Activated CD4-positive, alpha-beta T cell treated with anti-CD3 and anti-CD28 coated beads for 36 hours (primary cell): ENCODE measurements at regions not wholly inside any gene's neighbourhood (a gene's known extent, or its start where the extent isn't known, plus 50 kb on each side); places are given as distances from the start of the nearest gene placed in this dataset.

Experiments used
- ATAC-seq: fragments of 200-7000 bp; cut with Tn5 transposase; one replicate; pipeline ENCODE4 v1.10.0; 2021; ENCODE audit warnings: mild to moderate bottlenecking, moderate library complexity
- CTCF ChIA-PET: fragments of 350-600 bp; sonication (Branson Sonifier 250); formaldehyde crosslinking; loops from one replicate; lab custom pipeline; 2021; ENCODE audit warnings: antibody characterized with exemption; lab: Charles Lee
- POLR2A ChIA-PET: fragments of 350-600 bp; sonication (Branson Sonifier 250); formaldehyde crosslinking; loops from one replicate; lab custom pipeline; 2021; ENCODE audit warnings: antibody characterized with exemption, inconsistent platforms; lab: Charles Lee
- DNase-seq: peaks from one replicate; pipeline ENCODE4 v3.0.0-alpha.2; 2020
- H3K27ac Mint-ChIP-seq: one replicate; pipeline ENCODE4 v1.8.0; 2021; ENCODE audit warnings: mixed read lengths
- H3K27me3 Mint-ChIP-seq: one replicate; pipeline ENCODE4 v1.8.0; 2021; ENCODE audit warnings: mixed read lengths
- H3K36me3 Mint-ChIP-seq: one replicate; pipeline ENCODE4 v1.8.0; 2021; ENCODE audit warnings: low read depth, mixed read lengths
- H3K4me1 Mint-ChIP-seq: one replicate; pipeline ENCODE4 v1.8.0; 2021; ENCODE audit warnings: mixed read lengths
- H3K4me3 Mint-ChIP-seq: one replicate; pipeline ENCODE4 v1.8.0; 2021; ENCODE audit warnings: mild to moderate bottlenecking, moderate library complexity, mixed read lengths
- H3K9me3 Mint-ChIP-seq: one replicate; pipeline ENCODE4 v1.8.0; 2021; ENCODE audit warnings: low read depth, mixed read lengths
- intact Hi-C, 2 experiments: fragments of 100-400 bp; cut with DNase I in 1 of 2; cut with micrococcal nuclease in 1 of 2; formaldehyde crosslinking; loops; one replicate each; pipeline versions ENCODE4 v1.14.2 to v1.15.1; 2022 to 2024; cut with DNase I, micrococcal nuclease

GRCh38 chr6:21883595-21884328, 290.2 kb downstream of the SOX4 start:
- H3K4me3 Mint-ChIP-seq: no peak overlapping the region
- POLR2A ChIA-PET: no interaction called here
- intact Hi-C loops: no loop called here
- CTCF ChIA-PET: no interaction called here
- ATAC-seq (no peak), DNase-seq (no peak)
- peak overlapping the region; percentile 17 for H3K27ac Mint-ChIP-seq
- peaks cover 17% of the 10 kb centered on the region for H3K9me3 Mint-ChIP-seq
- H3K4me1 Mint-ChIP-seq: peaks cover 16% of the 10 kb centered on the region
- H3K36me3 Mint-ChIP-seq: no peaks in the 10 kb centered on the region
- H3K27me3 Mint-ChIP-seq: no peaks in the 10 kb centered on the region

DNA sequence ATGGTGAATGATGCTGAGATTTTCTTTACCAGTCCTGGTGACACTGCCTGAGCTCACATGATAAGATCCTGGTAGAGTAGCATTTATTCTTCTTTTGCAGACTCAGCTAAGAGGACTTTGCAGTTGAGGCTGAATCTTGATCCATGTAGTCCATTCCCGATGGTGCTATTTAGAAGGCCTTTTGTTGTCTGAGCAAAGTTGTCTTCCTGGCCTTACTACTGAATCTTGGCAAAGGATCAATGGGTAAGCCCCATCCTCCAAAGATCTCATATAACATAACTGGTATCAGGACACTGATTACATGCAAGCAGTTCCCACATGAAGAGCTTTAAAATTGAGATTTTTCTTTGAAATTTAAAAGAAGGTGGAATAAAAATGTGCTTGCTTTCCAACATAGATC, 291.6 kb downstream of the SOX4 start:
- no peak overlapping the region for H3K4me3 Mint-ChIP-seq
- ChIA-PET POLR2A (no interaction called here), CTCF (no interaction called here)
- no peaks in the 10 kb centered on the region for H3K27me3 Mint-ChIP-seq
- DNase-seq (no peak), ATAC-seq (no peak)
- H3K4me1 Mint-ChIP-seq: peaks cover 16% of the 10 kb centered on the region
- intact Hi-C loops: no loop called here
- H3K9me3 Mint-ChIP-seq: peaks cover 11% of the 10 kb centered on the region
- H3K27ac Mint-ChIP-seq: no peak overlapping the region
- H3K36me3 Mint-ChIP-seq: no peaks in the 10 kb centered on the region

- H3K27ac Mint-ChIP-seq: no peak overlapping the region
- ChIA-PET POLR2A (no interaction called here), CTCF (no interaction called here)
- no peak overlapping the region for H3K4me3 Mint-ChIP-seq
- no peak for DNase-seq
- ATAC-seq: no peak
- H3K4me1 Mint-ChIP-seq: peaks cover 16% of the 10 kb centered on the region
- H3K27me3 Mint-ChIP-seq: no peaks in the 10 kb centered on the region
- peaks cover 8% of the 10 kb centered on the region for H3K9me3 Mint-ChIP-seq
- no peaks in the 10 kb centered on the region for H3K36me3 Mint-ChIP-seq
- intact Hi-C loops: no loop called here
Observed at GRCh38 chr6:21885532-21886114, 292.1 kb downstream of the SOX4 start.

DNA sequence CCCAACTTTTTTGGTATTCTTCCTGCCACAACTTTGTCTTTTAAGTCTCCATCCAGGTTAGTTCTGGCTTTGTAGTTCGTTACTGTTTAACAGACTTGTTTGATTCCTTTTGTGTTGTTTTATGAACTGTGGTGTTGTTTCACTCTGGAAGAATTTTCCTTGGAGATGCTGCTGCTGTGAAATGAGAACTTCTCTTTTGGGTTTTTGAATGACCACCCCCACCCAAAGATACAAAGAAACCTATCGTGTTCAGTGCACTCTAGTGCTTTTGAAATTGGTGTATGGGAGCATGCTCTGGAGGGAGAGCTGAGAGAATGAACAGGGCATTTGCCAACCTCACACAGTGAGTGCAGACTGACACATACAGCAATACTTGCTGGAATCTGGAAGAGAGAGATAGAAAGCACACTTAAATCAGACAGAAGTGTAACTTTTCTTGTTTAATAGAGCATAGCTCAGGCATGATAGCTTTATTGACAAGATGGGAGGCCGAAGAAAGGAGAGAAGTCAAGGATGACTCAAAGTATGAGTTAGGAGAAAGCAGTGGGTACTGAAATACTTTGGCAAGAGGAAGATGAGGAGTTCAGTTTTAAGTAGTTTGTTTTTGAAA, 293.1 kb downstream of the SOX4 start:
- intact Hi-C loops: no loop called here
- H3K36me3 Mint-ChIP-seq: no peaks in the 10 kb centered on the region
- ChIA-PET CTCF (interaction anchor here (0.7 kb wide), 1 partner anchor 348 kb away, joined by 3 read pairs; no protein-coding TSS in a partner anchor), POLR2A (no interaction called here)
- no peaks in the 10 kb centered on the region for H3K27me3 Mint-ChIP-seq
- H3K4me1 Mint-ChIP-seq: peaks cover 16% of the 10 kb centered on the region
- H3K4me3 Mint-ChIP-seq: no peak overlapping the region
- no peak overlapping the region for H3K27ac Mint-ChIP-seq
- ATAC-seq (no peak), DNase-seq (no peak)
- H3K9me3 Mint-ChIP-seq: peaks cover 5% of the 10 kb centered on the region

- DNase-seq: no peak
- no peak overlapping the region for H3K4me3 Mint-ChIP-seq
- no peak overlapping the region for H3K27ac Mint-ChIP-seq
- H3K36me3 Mint-ChIP-seq: no peaks in the 10 kb centered on the region
- H3K9me3 Mint-ChIP-seq: peaks cover 5% of the 10 kb centered on the region
- ChIA-PET POLR2A (no interaction called here), CTCF (no interaction called here)
- ATAC-seq: no peak
- intact Hi-C loops: no loop called here
- peaks cover 16% of the 10 kb centered on the region for H3K4me1 Mint-ChIP-seq
- no peaks in the 10 kb centered on the region for H3K27me3 Mint-ChIP-seq
Observed at GRCh38 chr6:21887231-21888185, 294.0 kb downstream of the SOX4 start.

DNA sequence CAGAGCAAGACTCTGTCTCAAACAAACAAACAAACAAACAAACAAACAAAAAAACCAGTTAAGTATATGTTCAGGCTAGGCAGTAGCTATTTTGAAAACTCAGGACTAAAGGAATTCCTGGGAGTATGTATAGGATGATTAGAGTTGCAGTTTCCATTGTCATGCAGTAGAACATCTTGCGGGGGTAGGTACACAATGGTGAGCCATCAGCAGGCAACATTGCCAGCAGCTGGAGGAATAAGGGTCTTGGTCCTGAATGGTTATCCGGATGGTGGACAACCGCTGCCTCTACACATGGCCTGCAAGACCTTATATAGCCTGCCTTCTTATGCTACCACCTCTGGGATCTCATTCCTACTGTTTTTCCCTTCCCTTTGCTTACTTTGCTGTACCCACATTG, 297.5 kb downstream of the SOX4 start:
- H3K36me3 Mint-ChIP-seq: no peaks in the 10 kb centered on the region
- no peak overlapping the region for H3K27ac Mint-ChIP-seq
- POLR2A ChIA-PET: interaction anchor here (0.6 kb wide), 1 partner anchor 165 kb away, joined by 3 read pairs; no protein-coding TSS in a partner anchor
- intact Hi-C loops: no loop called here
- H3K4me1 Mint-ChIP-seq: no peaks in the 10 kb centered on the region
- H3K4me3 Mint-ChIP-seq: no peak overlapping the region
- CTCF ChIA-PET: interaction anchor here (0.6 kb wide), 1 partner anchor 16 kb away, joined by 3 read pairs; no protein-coding TSS in a partner anchor
- no peak for ATAC-seq
- no peak for DNase-seq
- H3K27me3 Mint-ChIP-seq: no peaks in the 10 kb centered on the region
- H3K9me3 Mint-ChIP-seq: no peaks in the 10 kb centered on the region

- H3K9me3 Mint-ChIP-seq: no peaks in the 10 kb centered on the region
- ChIA-PET POLR2A (no interaction called here), CTCF (no interaction called here)
- no peaks in the 10 kb centered on the region for H3K27me3 Mint-ChIP-seq
- ATAC-seq: no peak
- no peak overlapping the region for H3K27ac Mint-ChIP-seq
- no peak for DNase-seq
- no peaks in the 10 kb centered on the region for H3K4me1 Mint-ChIP-seq
- no peaks in the 10 kb centered on the region for H3K36me3 Mint-ChIP-seq
- H3K4me3 Mint-ChIP-seq: no peak overlapping the region
- intact Hi-C loops: no loop called here
Observed at GRCh38 chr6:21893793-21894192, 300.2 kb downstream of the SOX4 start.

DNA sequence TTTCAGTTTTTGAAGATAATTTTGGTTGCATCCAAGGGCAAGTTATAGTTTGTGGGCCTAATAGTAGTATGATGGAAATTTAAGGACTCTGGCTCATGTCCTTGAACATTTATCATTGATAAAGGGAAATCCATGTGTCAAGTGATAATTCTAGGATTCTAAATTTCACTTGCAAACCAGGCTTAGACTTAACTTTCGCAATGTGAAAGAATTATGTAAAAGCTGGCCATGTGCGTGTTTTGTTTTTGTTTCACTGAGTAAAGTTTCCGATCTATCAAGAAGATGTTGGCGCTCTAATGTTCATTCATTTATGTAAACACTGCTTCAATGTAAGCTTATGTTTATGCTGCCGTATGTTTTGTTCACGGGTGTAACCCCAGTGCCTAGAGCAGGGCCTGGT, 302.0 kb downstream of the SOX4 start:
- no peak overlapping the region for H3K4me3 Mint-ChIP-seq
- intact Hi-C loops: no loop called here
- POLR2A ChIA-PET: no interaction called here
- peaks cover 3% of the 10 kb centered on the region for H3K9me3 Mint-ChIP-seq
- CTCF ChIA-PET: no interaction called here
- no peaks in the 10 kb centered on the region for H3K36me3 Mint-ChIP-seq
- no peak overlapping the region for H3K27ac Mint-ChIP-seq
- ATAC-seq: no peak
- H3K27me3 Mint-ChIP-seq: no peaks in the 10 kb centered on the region
- H3K4me1 Mint-ChIP-seq: no peaks in the 10 kb centered on the region
- DNase-seq: no peak

- H3K9me3 Mint-ChIP-seq: peaks cover 3% of the 10 kb centered on the region
- H3K36me3 Mint-ChIP-seq: no peaks in the 10 kb centered on the region
- no peak overlapping the region for H3K27ac Mint-ChIP-seq
- H3K4me1 Mint-ChIP-seq: no peaks in the 10 kb centered on the region
- no peak overlapping the region for H3K4me3 Mint-ChIP-seq
- no peak for DNase-seq
- intact Hi-C loops: no loop called here
- ATAC-seq: no peak
- POLR2A ChIA-PET: no interaction called here
- CTCF ChIA-PET: no interaction called here
- H3K27me3 Mint-ChIP-seq: no peaks in the 10 kb centered on the region
Observed at GRCh38 chr6:21898107-21898796, 304.7 kb downstream of the SOX4 start.

DNA sequence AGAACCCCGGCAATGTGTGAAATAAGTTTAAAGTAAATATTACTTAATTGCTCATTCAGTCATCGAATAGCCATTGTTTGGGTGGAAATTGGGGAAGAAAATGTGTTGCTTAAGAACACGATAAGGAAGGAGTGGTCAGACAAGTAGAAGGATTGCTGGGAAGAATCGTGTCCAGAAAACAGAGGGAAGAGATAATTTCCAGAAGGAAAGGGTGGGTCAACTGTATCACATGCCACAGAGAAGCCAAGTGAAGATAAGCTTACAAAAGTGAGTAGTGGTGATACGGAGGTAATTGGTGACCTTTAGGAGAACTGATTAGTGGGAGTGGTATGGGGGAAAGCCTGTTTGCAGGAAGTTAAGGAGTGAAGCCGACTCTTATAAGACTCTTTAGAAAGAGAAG, 306.2 kb downstream of the SOX4 start:
- intact Hi-C loops: no loop called here
- H3K4me3 Mint-ChIP-seq: no peak overlapping the region
- H3K9me3 Mint-ChIP-seq: peaks cover 3% of the 10 kb centered on the region
- POLR2A ChIA-PET: no interaction called here
- CTCF ChIA-PET: no interaction called here
- H3K36me3 Mint-ChIP-seq: no peaks in the 10 kb centered on the region
- no peak overlapping the region for H3K27ac Mint-ChIP-seq
- no peaks in the 10 kb centered on the region for H3K4me1 Mint-ChIP-seq
- no peak for DNase-seq
- ATAC-seq: no peak
- no peaks in the 10 kb centered on the region for H3K27me3 Mint-ChIP-seq

GRCh38 chr6:21900730-21901129, 307.2 kb downstream of the SOX4 start:
- no peaks in the 10 kb centered on the region for H3K4me1 Mint-ChIP-seq
- no peak for DNase-seq
- H3K4me3 Mint-ChIP-seq: no peak overlapping the region
- no peaks in the 10 kb centered on the region for H3K36me3 Mint-ChIP-seq
- H3K27me3 Mint-ChIP-seq: no peaks in the 10 kb centered on the region
- ChIA-PET POLR2A (no interaction called here), CTCF (no interaction called here)
- H3K9me3 Mint-ChIP-seq: peaks cover 3% of the 10 kb centered on the region
- no peak for ATAC-seq
- intact Hi-C loops: no loop called here
- H3K27ac Mint-ChIP-seq: no peak overlapping the region
